ENCODE measurements at regions not wholly inside any gene's neighbourhood (a gene's known extent, or its start where the extent isn't known, plus 50 kb on each side); places are given as distances from the start of the nearest gene placed in this dataset.
"Not testable (repeated sequence)": the region's sequence is repeated elsewhere in the genome, so short reads cannot be mapped to it uniquely, and the experiment has no call there.

GRCh38 chr21:34219334-34220060 lies 144.3 kb upstream of the KCNE2 start:
- DNase-seq (ENCODE audit: low spot score), result no peak

- no peak for DNase-seq (ENCODE audit: low spot score)
Observed at GRCh38 chr21:34220556-34221195, 143.1 kb upstream of the KCNE2 start.

GRCh38 chr21:34221331-34222030 lies 142.3 kb upstream of the KCNE2 start:
- no peak for DNase-seq (ENCODE audit: low spot score)

- DNase-seq (ENCODE audit: low spot score), result no peak
Observed at GRCh38 chr21:34222031-34222335, 141.8 kb upstream of the KCNE2 start.

GRCh38 chr21:34223376-34223775 lies 140.4 kb upstream of the KCNE2 start:
- no peak for DNase-seq (ENCODE audit: low spot score)

- DNase-seq (ENCODE audit: low spot score), result no peak
Observed at GRCh38 chr21:34227386-34227852, 136.4 kb upstream of the KCNE2 start.

GRCh38 chr21:34228792-34229191 lies 135.0 kb upstream of the KCNE2 start:
- DNase-seq (ENCODE audit: low spot score), result no peak

- DNase-seq (ENCODE audit: low spot score), result no peak
Observed at GRCh38 chr21:34229353-34229752, 134.5 kb upstream of the KCNE2 start.

GRCh38 chr21:34233741-34234140 lies 130.1 kb upstream of the KCNE2 start:
- DNase-seq (ENCODE audit: low spot score), result not testable (repeated sequence)

- no peak for DNase-seq (ENCODE audit: low spot score)
Observed at GRCh38 chr21:34235514-34235913, 128.3 kb upstream of the KCNE2 start.

- no peak for DNase-seq (ENCODE audit: low spot score)
Observed at GRCh38 chr21:34242973-34243372, 120.8 kb upstream of the KCNE2 start.

- DNase-seq (ENCODE audit: low spot score), result no peak
Observed at GRCh38 chr21:34243562-34243961, 120.2 kb upstream of the KCNE2 start.

GRCh38 chr21:34252751-34253150 lies 111.1 kb upstream of the KCNE2 start:
- no peak for DNase-seq (ENCODE audit: low spot score)

- no peak for DNase-seq (ENCODE audit: low spot score)
Observed at GRCh38 chr21:34255073-34255472, 108.7 kb upstream of the KCNE2 start.

- DNase-seq (ENCODE audit: low spot score), result no peak
Observed at GRCh38 chr21:34260277-34261008, 103.4 kb upstream of the KCNE2 start.

- no peak for DNase-seq (ENCODE audit: low spot score)
Observed at GRCh38 chr21:34261841-34262468, 101.9 kb upstream of the KCNE2 start.

- DNase-seq (ENCODE audit: low spot score), result no peak
Observed at GRCh38 chr21:34262469-34262845, 101.3 kb upstream of the KCNE2 start.

- DNase-seq (ENCODE audit: low spot score), result no peak
Observed at GRCh38 chr21:34263629-34264028, 100.2 kb upstream of the KCNE2 start.

GRCh38 chr21:34266351-34266750 lies 97.5 kb upstream of the KCNE2 start:
- no peak for DNase-seq (ENCODE audit: low spot score)

- DNase-seq (ENCODE audit: low spot score), result no peak
Observed at GRCh38 chr21:34268493-34268892, 95.3 kb upstream of the KCNE2 start.

- no peak for DNase-seq (ENCODE audit: low spot score)
Observed at GRCh38 chr21:34270411-34270810, 93.4 kb upstream of the KCNE2 start.

- DNase-seq (ENCODE audit: low spot score), result no peak
Observed at GRCh38 chr21:34271189-34271851, 92.5 kb upstream of the KCNE2 start.
